SK-N-SH (cell line): ENCODE measurements at regions not wholly inside any gene's neighbourhood (a gene's known extent, or its start where the extent isn't known, plus 50 kb on each side); places are given as distances from the start of the nearest gene placed in this dataset.

ENCODE experiments used
- GABPA ChIP-seq: IDR thresholded peaks from 2 replicates; pipeline ENCODE4 v1.4.0; 2012; ENCODE audit warnings: low read depth, mild to moderate bottlenecking
- MEF2A ChIP-seq: IDR thresholded peaks from 2 replicates; pipeline ENCODE4 v1.4.0; 2012; ENCODE audit warnings: low read depth, borderline replicate concordance
- MXI1 ChIP-seq: IDR thresholded peaks from 2 replicates; pipeline ENCODE4 v1.6.1; 2012; ENCODE audit warnings: mild to moderate bottlenecking, low read depth, low read length, improper control_type of control experiment
- POLR2AphosphoS5 ChIP-seq: IDR thresholded peaks from 2 replicates; pipeline ENCODE4 v1.6.1; 2012; ENCODE audit warnings: low read depth, low read length
- RCOR1 ChIP-seq: fragments of 150-350 bp; IDR thresholded peaks from 2 replicates; pipeline ENCODE4 v1.6.1; 2017; ENCODE audit warnings: antibody characterized with exemption, low read length
- TF ChIP-seq, protein P1 (sequence below): fragments of 200-600 bp; sonication (generic); IDR thresholded peaks from 2 replicates; pipeline ENCODE4 v1.6.1; 2017; ENCODE audit warnings: antibody characterized with exemption, mild to moderate bottlenecking, moderate library complexity

DNA sequence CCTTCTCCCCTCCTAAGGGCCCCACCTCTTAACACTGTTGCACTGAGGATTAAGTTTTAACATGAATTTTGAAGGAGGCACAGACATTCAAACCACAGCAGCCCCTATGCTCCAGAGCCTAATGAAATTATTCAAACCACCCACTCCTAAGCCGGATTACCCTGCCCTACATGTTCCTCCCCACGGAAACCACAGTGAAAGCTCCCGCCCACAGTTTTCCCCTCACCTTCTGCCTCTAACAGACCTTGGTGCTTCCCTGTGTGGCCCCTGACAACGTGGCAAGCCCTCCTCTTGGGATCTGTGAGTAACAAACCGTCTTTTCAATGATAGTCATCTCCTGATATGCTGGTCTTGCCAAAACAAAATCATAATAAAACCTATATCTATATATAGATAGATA, 74.8 kb downstream of the RIN2 start:
- TF ChIP-seq MXI1 (no peak), GABPA (no peak), MEF2A (no peak), RCOR1 (no peak), POLR2AphosphoS5 (no peak)
- TF ChIP-seq, protein P1, sequence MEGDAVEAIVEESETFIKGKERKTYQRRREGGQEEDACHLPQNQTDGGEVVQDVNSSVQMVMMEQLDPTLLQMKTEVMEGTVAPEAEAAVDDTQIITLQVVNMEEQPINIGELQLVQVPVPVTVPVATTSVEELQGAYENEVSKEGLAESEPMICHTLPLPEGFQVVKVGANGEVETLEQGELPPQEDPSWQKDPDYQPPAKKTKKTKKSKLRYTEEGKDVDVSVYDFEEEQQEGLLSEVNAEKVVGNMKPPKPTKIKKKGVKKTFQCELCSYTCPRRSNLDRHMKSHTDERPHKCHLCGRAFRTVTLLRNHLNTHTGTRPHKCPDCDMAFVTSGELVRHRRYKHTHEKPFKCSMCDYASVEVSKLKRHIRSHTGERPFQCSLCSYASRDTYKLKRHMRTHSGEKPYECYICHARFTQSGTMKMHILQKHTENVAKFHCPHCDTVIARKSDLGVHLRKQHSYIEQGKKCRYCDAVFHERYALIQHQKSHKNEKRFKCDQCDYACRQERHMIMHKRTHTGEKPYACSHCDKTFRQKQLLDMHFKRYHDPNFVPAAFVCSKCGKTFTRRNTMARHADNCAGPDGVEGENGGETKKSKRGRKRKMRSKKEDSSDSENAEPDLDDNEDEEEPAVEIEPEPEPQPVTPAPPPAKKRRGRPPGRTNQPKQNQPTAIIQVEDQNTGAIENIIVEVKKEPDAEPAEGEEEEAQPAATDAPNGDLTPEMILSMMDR = no peak
